Right lobe of liver (tissue), 6 donors: ENCODE measurements at regions not wholly inside any gene's neighbourhood (a gene's known extent, or its start where the extent isn't known, plus 50 kb on each side); places are given as distances from the start of the nearest gene placed in this dataset.
"Not testable (repeated sequence)": the region's sequence is repeated elsewhere in the genome, so short reads cannot be mapped to it uniquely, and the experiment has no call there.

Experiments used
- ATAC-seq, 4 donors: fragments of 200-7000 bp; cut with Tn5 transposase; one replicate each; pipeline ENCODE4 v1.9.1; 2020; ENCODE audit warnings: mild to moderate bottlenecking in 4 of 4, moderate library complexity in 4 of 4
- DNase-seq, 3 donors: peaks; one replicate each; pipeline ENCODE4 v3.0.0-alpha.2; 2020
- H3K27ac ChIP-seq, 3 donors: fragments of 200-600 bp; one replicate each; pipeline ENCODE4 v1.8.0; 2022
- H3K27me3 ChIP-seq, 2 donors: fragments of 200-600 bp; one replicate each; pipeline ENCODE4 v1.8.0; 2022
- H3K36me3 ChIP-seq, 4 donors: fragments of 200-600 bp; sonication (generic) in 1 of 4; one replicate each; pipeline versions ENCODE4 v1.5.1 to v1.8.0; 2017 to 2022; ENCODE audit warnings: control low read depth in 1 of 4
- H3K4me1 ChIP-seq, 4 donors: fragments of 200-600 bp; sonication (generic) in 1 of 4; one replicate each; pipeline versions ENCODE4 v1.5.1 to v1.8.0; 2017 to 2022; ENCODE audit warnings: control low read depth in 1 of 4
- H3K4me3 ChIP-seq, 3 donors: fragments of 200-600 bp; one replicate each; pipeline ENCODE4 v1.8.0; 2022
- H3K9me3 ChIP-seq, 4 donors: fragments of 200-600 bp; sonication (generic) in 1 of 4; one replicate each; pipeline versions ENCODE4 v1.5.1 to v1.8.0; 2017 to 2022; ENCODE audit warnings: control low read depth in 1 of 4
- POLR2A ChIP-seq: fragments of 450-650 bp; IDR thresholded peaks from one replicate; pipeline ENCODE4 v1.6.1; 2017; ENCODE audit warnings: antibody characterized with exemption, mild to moderate bottlenecking
- WGBS: methylation state at CpG from one replicate; pipeline ENCODE4 v1.1.6; 2018; ENCODE audit warnings: low coverage, low lambda C conversion rate; ENCODE audit not compliant: insufficient coverage; ENCODE audit errors: missing lambda C conversion rate; 5-methylcytosine and 5-hydroxymethylcytosine counted together
- intact Hi-C, 2 donors: fragments of 100-400 bp; cut with DNase I; formaldehyde crosslinking; loops; one replicate each; pipeline versions ENCODE4 v1.11.2 to v1.14.1; 2022
- TF ChIP-seq, protein P1 (sequence below), 4 donors: fragments of 200-600 bp in 3 of 4; fragments of 450-650 bp in 1 of 4; IDR thresholded peaks; one replicate each; pipeline versions ENCODE4 v1.5.1 to v1.8.0; 2016 to 2022; ENCODE audit warnings: antibody characterized with exemption in 4 of 4, mild to moderate bottlenecking in 2 of 4
- donor health status: DM: no; HTN: yes; CAD: no.
- donor health status: DM: no; HTN: no; CAD: no.
- donor health status: DM: no; HTN: no; CAD: no.
- donor health status: DM: no; HTN: yes; CAD: no.
- donor health status: DM: no; HTN: yes; CAD: no.

DNA sequence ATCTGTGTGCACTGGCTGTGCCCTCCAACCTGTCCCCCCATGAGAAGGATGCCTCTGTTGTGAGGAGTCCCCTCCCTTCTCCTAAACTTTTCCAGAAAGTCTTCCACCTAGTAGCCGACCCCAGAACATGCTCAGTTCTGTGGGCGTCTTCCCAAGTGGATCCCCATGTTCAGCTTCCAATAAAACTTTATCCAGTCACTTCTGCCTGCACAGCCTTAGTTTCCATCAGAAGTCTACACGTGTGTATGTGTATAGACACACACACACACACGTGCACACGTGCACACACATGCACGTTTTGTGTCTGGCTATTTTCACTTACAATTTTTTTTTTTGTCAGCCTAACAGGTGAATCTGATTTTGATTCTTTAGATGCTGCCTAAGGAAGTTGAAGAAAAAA lies 115.1 kb downstream of the RTP5 start:
- Histone ChIP-seq H3K36me3 (no peaks in the 10 kb centered on the region), H3K27me3 (no peaks in the 10 kb centered on the region), H3K4me3 (no peak overlapping the region), H3K4me1 (no peaks in the 10 kb centered on the region), H3K9me3 (no peaks in the 10 kb centered on the region), H3K27ac (no peak overlapping the region)
- TF ChIP-seq, protein P1, sequence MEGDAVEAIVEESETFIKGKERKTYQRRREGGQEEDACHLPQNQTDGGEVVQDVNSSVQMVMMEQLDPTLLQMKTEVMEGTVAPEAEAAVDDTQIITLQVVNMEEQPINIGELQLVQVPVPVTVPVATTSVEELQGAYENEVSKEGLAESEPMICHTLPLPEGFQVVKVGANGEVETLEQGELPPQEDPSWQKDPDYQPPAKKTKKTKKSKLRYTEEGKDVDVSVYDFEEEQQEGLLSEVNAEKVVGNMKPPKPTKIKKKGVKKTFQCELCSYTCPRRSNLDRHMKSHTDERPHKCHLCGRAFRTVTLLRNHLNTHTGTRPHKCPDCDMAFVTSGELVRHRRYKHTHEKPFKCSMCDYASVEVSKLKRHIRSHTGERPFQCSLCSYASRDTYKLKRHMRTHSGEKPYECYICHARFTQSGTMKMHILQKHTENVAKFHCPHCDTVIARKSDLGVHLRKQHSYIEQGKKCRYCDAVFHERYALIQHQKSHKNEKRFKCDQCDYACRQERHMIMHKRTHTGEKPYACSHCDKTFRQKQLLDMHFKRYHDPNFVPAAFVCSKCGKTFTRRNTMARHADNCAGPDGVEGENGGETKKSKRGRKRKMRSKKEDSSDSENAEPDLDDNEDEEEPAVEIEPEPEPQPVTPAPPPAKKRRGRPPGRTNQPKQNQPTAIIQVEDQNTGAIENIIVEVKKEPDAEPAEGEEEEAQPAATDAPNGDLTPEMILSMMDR (IDR thresholded peaks at IDR 0.05): no peak
- TF ChIP-seq POLR2A: no peak
- DNase-seq (no peak), ATAC-seq (no peak)
- 58% methylated on average over 5 of the region's 6 CpGs for WGBS
- intact Hi-C loops: no loop called here

DNA sequence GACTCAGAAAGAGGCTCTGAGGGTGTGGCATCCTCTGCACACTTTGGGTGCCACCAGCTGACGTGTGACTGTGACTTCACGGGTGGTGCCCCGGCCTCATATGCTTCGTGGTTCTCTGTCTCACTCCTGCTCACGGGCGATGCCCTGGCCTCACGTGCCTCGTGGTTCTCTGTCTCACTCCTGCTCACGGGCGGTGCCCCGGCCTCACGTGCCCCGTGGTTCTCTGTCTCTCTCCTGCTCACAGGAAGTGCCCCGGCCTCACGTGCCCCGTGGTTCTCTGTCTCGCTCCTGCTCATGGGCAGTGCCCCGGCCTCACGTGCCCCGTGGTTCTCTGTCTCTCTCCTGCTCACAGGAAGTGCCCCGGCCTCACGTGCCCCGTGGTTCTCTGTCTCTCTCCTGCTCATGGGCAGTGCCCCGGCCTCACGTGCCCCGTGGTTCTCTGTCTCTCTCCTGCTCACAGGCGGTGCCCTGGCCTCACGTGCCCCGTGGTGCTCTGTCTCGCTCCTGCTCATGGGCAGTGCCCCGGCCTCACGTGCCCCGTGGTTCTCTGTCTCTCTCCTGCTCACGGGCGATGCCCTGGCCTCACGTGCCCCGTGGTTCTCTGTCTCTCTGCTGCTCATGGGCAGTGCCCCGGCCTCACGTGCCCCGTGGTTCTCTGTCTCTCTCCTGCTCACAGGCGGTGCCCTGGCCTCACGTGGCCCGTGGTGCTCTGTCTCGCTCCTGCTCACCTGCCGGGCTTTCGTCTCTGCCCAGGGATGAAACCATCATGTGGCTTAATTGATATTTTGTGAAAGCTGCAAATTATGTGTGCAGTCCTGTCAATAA lies 115.8 kb downstream of the RTP5 start:
- ATAC-seq, H3K27ac ChIP-seq, H3K4me1 ChIP-seq, intact Hi-C loops, DNase-seq, H3K36me3 ChIP-seq, H3K9me3 ChIP-seq, H3K4me3 ChIP-seq, H3K27me3 ChIP-seq: not testable (repeated sequence)
- WGBS: 60% methylated on average over 20 of the region's 46 CpGs

DNA sequence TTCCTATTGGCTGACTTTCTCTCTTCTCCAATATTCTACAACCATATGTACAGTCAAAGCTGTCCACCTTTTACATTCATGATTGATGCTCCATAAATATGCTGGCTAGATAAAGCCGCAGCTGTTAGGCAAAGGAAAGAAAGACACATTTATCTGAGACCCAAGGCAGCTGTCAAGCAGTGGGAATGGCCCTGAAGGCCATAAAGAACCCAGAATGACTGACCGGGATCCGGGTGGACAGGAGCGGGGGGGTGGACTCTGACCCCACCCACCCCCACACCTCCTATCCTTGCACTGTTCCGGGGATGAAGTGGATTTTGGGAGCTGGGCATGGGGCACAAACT lies 116.4 kb downstream of the RTP5 start:
- Histone ChIP-seq H3K36me3 (no peaks in the 10 kb centered on the region), H3K27ac (no peak overlapping the region), H3K27me3 (no peaks in the 10 kb centered on the region), H3K9me3 (no peaks in the 10 kb centered on the region), H3K4me1 (no peaks in the 10 kb centered on the region), H3K4me3 (no peak overlapping the region)
- no peak for DNase-seq
- ATAC-seq: no peak
- TF ChIP-seq, protein P1 (IDR thresholded peaks at IDR 0.05): no peak
- TF ChIP-seq POLR2A: no peak
- WGBS: 47% methylated on average over 3 of the region's 5 CpGs
- intact Hi-C loops: no loop called here

DNA sequence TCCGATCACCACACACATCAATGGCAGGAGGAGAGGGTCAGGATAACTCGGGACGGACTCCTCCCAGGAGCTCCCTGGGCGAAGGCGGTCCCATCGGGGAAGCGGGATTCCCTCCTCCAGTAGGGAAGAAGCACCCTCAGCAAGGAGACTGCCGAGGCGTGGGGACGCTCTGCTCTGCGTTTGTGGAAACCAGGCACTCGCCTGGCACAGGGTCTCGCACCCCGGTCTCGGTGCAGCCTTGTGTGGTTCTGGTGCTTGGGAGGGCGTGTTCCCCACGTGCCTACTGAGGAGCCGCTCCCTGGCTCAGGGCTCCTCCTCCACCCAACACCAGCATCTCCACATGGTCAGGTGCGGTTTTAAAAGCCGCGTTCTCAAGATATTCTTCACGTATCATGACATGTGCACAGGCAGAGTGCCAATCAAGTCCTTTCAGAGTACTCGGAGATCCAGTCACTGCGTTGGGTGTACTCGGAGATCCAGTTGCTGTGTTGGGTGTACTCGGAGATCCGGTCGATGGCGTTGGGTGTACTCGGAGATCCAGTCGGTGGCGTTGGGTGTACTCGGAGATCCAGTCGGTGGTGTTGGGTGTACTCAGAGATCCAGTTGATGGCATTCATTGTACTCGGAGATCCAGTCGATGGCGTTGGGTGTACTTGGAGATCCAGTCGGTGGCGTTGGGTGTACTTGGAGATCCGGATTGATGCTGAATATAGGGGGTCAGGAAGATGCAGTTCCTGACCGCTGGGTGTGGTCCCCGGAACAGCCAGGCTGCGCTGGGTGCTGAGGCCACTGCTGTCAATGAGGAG lies 117.5 kb downstream of the RTP5 start:
- ATAC-seq: peak in 1 of 4 donors; percentile 31
- 75% methylated on average over 27 of the region's 43 CpGs for WGBS
- no peaks in the 10 kb centered on the region for H3K27me3 ChIP-seq

More for the DNA sequence above, 117.5 kb downstream of the RTP5 start:
- Histone ChIP-seq H3K27ac (no peak overlapping the region), H3K4me1 (no peaks in the 10 kb centered on the region), H3K9me3 (no peaks in the 10 kb centered on the region), H3K36me3 (no peaks in the 10 kb centered on the region), H3K4me3 (no peak overlapping the region)
- TF ChIP-seq, protein P1 (IDR thresholded peaks at IDR 0.05): no peak
- TF ChIP-seq POLR2A: no peak
- no peak for DNase-seq
- intact Hi-C loops: no loop called here
